H1 (cell line): ENCODE measurements at regions not wholly inside any gene's neighbourhood (a gene's known extent, or its start where the extent isn't known, plus 50 kb on each side); places are given as distances from the start of the nearest gene placed in this dataset.

ENCODE experiments used
- CHD7 ChIP-seq: fragments of 300-600 bp; sonication (generic); IDR thresholded peaks from 2 replicates; pipeline ENCODE4 v1.7.1; 2012; ENCODE audit warnings: low read length, moderate library complexity, mild to moderate bottlenecking, inconsistent platforms; ENCODE audit not compliant: insufficient replicate concordance

DNA sequence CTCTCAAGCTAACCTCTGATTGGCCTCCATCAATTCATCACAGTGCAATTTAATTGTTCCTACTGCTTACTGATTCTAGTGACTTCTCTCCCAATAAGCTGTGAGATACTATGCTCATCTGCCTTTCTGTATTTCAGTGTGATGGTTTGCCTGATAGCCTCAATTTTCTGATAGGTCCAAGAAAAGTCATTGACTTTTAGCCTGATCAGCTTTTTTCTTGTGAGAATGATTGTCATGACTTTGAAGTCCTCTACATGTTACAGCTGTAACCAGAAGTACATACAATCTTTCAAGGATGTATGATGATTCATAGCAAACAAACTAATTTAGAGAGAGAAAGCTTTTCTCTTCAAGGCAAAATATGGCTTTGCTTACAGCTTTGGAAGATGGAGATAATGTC lies 463.8 kb upstream of the CNTN3 start (continued):
- TF ChIP-seq CHD7: no peak
